SK-N-MC (cell line): ENCODE measurements at regions not wholly inside any gene's neighbourhood (a gene's known extent, or its start where the extent isn't known, plus 50 kb on each side); places are given as distances from the start of the nearest gene placed in this dataset.

ENCODE experiments used
- EZH2 ChIP-seq: fragments of 200-600 bp; sonication (generic); IDR thresholded peaks from one replicate; pipeline ENCODE4 v1.6.1; 2017; ENCODE audit warnings: antibody characterized with exemption
- FOXP2 ChIP-seq: optimal IDR thresholded peaks from 2 replicates; pipeline ENCODE3; 2011; ENCODE audit warnings: mild to moderate bottlenecking, moderate library complexity; ENCODE audit not compliant: insufficient read depth; ENCODE audit errors: extremely low read length, control extremely low read depth
- POLR2AphosphoS5 ChIP-seq: IDR thresholded peaks from 2 replicates; pipeline ENCODE4 v1.6.1; 2012; ENCODE audit warnings: mild to moderate bottlenecking, low read depth, low read length, borderline replicate concordance

DNA sequence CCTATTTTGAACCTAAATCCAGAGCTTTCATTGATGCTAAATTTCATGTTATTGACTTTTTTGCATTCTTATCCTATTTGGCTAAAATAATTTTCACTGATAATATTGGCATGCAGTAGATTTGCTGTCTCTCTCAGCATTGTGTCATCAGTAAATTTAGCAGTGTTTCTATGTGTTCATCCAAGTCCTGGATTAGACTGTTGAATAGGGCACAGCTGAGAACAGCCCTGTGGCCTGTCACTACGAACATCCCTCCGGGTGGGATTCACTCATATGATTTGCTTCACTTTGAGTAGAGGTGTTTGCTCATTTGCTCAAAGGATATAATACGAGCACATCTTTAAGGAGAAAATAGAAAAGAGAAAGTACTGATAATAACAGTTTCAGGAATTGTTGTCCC lies 101.5 kb downstream of the HSPH1 start:
- TF ChIP-seq EZH2 (no peak), POLR2AphosphoS5 (no peak), FOXP2 (no peak)
